HEK293 (cell line): ENCODE measurements at regions not wholly inside any gene's neighbourhood (a gene's known extent, or its start where the extent isn't known, plus 50 kb on each side); places are given as distances from the start of the nearest gene placed in this dataset.

ENCODE experiments used
- CTCF ChIP-seq: fragments of 450-650 bp; formaldehyde crosslinking; IDR thresholded peaks from 2 replicates; pipeline ENCODE4 v1.5.1; 2016; ENCODE audit warnings: missing biosample characterization, missing genetic modification characterization
- GLI4 ChIP-seq: fragments of 450-650 bp; formaldehyde crosslinking; IDR thresholded peaks from 2 replicates; pipeline ENCODE4 v1.5.1; 2016; ENCODE audit warnings: missing biosample characterization, missing genetic modification characterization
- INSM2 ChIP-seq: fragments of 450-650 bp; formaldehyde crosslinking; IDR thresholded peaks from 2 replicates; pipeline ENCODE4 v1.5.1; 2016; ENCODE audit warnings: missing biosample characterization, missing genetic modification characterization
- YY1 ChIP-seq: fragments of 450-650 bp; formaldehyde crosslinking; IDR thresholded peaks from 2 replicates; pipeline ENCODE4 v1.5.1; 2018; ENCODE audit warnings: missing biosample characterization, missing genetic modification characterization
- ZBTB44 ChIP-seq: fragments of 450-650 bp; IDR thresholded peaks from 2 replicates; pipeline ENCODE4 v1.5.1; 2018; ENCODE audit warnings: missing biosample characterization, mild to moderate bottlenecking, missing genetic modification characterization
- ZSCAN30 ChIP-seq: fragments of 450-650 bp; IDR thresholded peaks from 2 replicates; pipeline ENCODE4 v1.5.1; 2018; ENCODE audit warnings: missing biosample characterization, mild to moderate bottlenecking, missing genetic modification characterization, moderate library complexity
- TF ChIP-seq, protein P1 (sequence below): fragments of 450-650 bp; formaldehyde crosslinking; IDR thresholded peaks from 2 replicates; pipeline ENCODE4 v1.5.1; 2016; ENCODE audit warnings: missing biosample characterization, missing genetic modification characterization

GRCh38 chr18:1976484-1976883, 594.8 kb downstream of the METTL4 start:
- no peak for TF ChIP-seq INSM2 (tag by site-specific recombination)
- no peak for TF ChIP-seq ZBTB44
- TF ChIP-seq GLI4 (tag by site-specific recombination), result no peak
- TF ChIP-seq CTCF (tag by site-specific recombination), result no peak
- TF ChIP-seq ZSCAN30 (tag by site-specific recombination), result no peak
- TF ChIP-seq YY1 (tag by site-specific recombination), result no peak
- TF ChIP-seq, protein P1, sequence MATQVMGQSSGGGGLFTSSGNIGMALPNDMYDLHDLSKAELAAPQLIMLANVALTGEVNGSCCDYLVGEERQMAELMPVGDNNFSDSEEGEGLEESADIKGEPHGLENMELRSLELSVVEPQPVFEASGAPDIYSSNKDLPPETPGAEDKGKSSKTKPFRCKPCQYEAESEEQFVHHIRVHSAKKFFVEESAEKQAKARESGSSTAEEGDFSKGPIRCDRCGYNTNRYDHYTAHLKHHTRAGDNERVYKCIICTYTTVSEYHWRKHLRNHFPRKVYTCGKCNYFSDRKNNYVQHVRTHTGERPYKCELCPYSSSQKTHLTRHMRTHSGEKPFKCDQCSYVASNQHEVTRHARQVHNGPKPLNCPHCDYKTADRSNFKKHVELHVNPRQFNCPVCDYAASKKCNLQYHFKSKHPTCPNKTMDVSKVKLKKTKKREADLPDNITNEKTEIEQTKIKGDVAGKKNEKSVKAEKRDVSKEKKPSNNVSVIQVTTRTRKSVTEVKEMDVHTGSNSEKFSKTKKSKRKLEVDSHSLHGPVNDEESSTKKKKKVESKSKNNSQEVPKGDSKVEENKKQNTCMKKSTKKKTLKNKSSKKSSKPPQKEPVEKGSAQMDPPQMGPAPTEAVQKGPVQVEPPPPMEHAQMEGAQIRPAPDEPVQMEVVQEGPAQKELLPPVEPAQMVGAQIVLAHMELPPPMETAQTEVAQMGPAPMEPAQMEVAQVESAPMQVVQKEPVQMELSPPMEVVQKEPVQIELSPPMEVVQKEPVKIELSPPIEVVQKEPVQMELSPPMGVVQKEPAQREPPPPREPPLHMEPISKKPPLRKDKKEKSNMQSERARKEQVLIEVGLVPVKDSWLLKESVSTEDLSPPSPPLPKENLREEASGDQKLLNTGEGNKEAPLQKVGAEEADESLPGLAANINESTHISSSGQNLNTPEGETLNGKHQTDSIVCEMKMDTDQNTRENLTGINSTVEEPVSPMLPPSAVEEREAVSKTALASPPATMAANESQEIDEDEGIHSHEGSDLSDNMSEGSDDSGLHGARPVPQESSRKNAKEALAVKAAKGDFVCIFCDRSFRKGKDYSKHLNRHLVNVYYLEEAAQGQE (tag by site-specific recombination), result no peak
